Right renal cortex interstitium (tissue), 3 donors: ENCODE measurements at regions not wholly inside any gene's neighbourhood (a gene's known extent, or its start where the extent isn't known, plus 50 kb on each side); places are given as distances from the start of the nearest gene placed in this dataset.

Source experiments
- DNase-seq, 3 donors: peaks; one replicate each; pipeline ENCODE4 v3.0.0-alpha.2; 2013; ENCODE audit warnings: low read depth in 3 of 3, low spot score in 2 of 3

GRCh38 chr18:46423226-46423805, 233.7 kb downstream of the LOXHD1 start:
- no peak for DNase-seq

- no peak for DNase-seq
Measured at GRCh38 chr18:46424898-46425297, 232.1 kb downstream of the LOXHD1 start.

GRCh38 chr18:46425511-46425910, 231.5 kb downstream of the LOXHD1 start:
- DNase-seq: no peak

GRCh38 chr18:46426021-46426678, 230.9 kb downstream of the LOXHD1 start:
- DNase-seq: no peak

GRCh38 chr18:46426679-46427047, 230.4 kb downstream of the LOXHD1 start:
- DNase-seq: no peak
